ENCODE measurements at regions not wholly inside any gene's neighbourhood (a gene's known extent, or its start where the extent isn't known, plus 50 kb on each side); places are given as distances from the start of the nearest gene placed in this dataset.

GRCh38 chr21:15566703-15567102 is 163.1 kb upstream of the USP25 start:
- TF ChIP-seq, protein P1, sequence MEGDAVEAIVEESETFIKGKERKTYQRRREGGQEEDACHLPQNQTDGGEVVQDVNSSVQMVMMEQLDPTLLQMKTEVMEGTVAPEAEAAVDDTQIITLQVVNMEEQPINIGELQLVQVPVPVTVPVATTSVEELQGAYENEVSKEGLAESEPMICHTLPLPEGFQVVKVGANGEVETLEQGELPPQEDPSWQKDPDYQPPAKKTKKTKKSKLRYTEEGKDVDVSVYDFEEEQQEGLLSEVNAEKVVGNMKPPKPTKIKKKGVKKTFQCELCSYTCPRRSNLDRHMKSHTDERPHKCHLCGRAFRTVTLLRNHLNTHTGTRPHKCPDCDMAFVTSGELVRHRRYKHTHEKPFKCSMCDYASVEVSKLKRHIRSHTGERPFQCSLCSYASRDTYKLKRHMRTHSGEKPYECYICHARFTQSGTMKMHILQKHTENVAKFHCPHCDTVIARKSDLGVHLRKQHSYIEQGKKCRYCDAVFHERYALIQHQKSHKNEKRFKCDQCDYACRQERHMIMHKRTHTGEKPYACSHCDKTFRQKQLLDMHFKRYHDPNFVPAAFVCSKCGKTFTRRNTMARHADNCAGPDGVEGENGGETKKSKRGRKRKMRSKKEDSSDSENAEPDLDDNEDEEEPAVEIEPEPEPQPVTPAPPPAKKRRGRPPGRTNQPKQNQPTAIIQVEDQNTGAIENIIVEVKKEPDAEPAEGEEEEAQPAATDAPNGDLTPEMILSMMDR (conservative IDR thresholded peaks at IDR 0.05; ENCODE audit: low read length) = no peak
- no peak for TF ChIP-seq EZH2phosphoT487 (IDR thresholded peaks at IDR 0.05; ENCODE audit: borderline replicate concordance)
